ENCODE measurements at regions not wholly inside any gene's neighbourhood (a gene's known extent, or its start where the extent isn't known, plus 50 kb on each side); places are given as distances from the start of the nearest gene placed in this dataset.
A peak's percentile ranks its signal among the peaks of the same experiment; 100 is the strongest.

GRCh38 chr13:78152415-78152814 is 233.8 kb upstream of the EDNRB start:
- no peaks in the 10 kb centered on the region for H4K20me1 ChIP-seq (ENCODE audit: control insufficient read depth, extremely low read depth, insufficient read depth, low read length)
- no peaks in the 10 kb centered on the region for H3K27me3 ChIP-seq (ENCODE audit: control insufficient read depth, insufficient read depth, low read length)
- no peaks in the 10 kb centered on the region for H3K4me1 ChIP-seq (ENCODE audit: control insufficient read depth, extremely low read depth, insufficient read depth, low read length)
- H3K36me3 ChIP-seq (ENCODE audit: control insufficient read depth, insufficient read depth, low read length), result no peaks in the 10 kb centered on the region
- H3K4me3 ChIP-seq (replicated peaks in 1 of 4; ENCODE audit: control extremely low read depth in 1 of 4, insufficient read depth in 1 of 4, low read depth in 3 of 4, low read length in 4 of 4), result no peak overlapping the region
- no peak overlapping the region for H3K27ac ChIP-seq (ENCODE audit: insufficient read depth, low read length)
- no peak overlapping the region for H2AFZ ChIP-seq (ENCODE audit: low read length)
- no peak for DNase-seq (ENCODE audit: low read depth in 2 of 2)
- no peak for TF ChIP-seq EZH2 (IDR thresholded peaks at IDR 0.05; ENCODE audit: low read length, missing control alignments)
- no peak for TF ChIP-seq CTCF (conservative IDR thresholded peaks at IDR 0.05 in 1 of 2, IDR thresholded peaks at IDR 0.05 in 1 of 2; ENCODE audit: low read depth in 1 of 2, low read length in 2 of 2)
- H3K79me2 ChIP-seq (ENCODE audit: control insufficient read depth, insufficient read depth, low read length), result no peaks in the 10 kb centered on the region
- no peaks in the 10 kb centered on the region for H3K9me3 ChIP-seq (ENCODE audit: control insufficient read depth, insufficient read depth, low read depth, low read length)
- H3K4me2 ChIP-seq (ENCODE audit: extremely low read depth, insufficient read depth, low read length), result no peak overlapping the region
- no peak overlapping the region for H3K9ac ChIP-seq (ENCODE audit: insufficient read depth, low read length)

GRCh38 chr13:78147905-78148304 is 229.3 kb upstream of the EDNRB start:
- Histone ChIP-seq H4K20me1 (ENCODE audit: control insufficient read depth, extremely low read depth, insufficient read depth, low read length) (no peaks in the 10 kb centered on the region), H3K4me2 (ENCODE audit: extremely low read depth, insufficient read depth, low read length) (no peak overlapping the region)

GRCh38 chr13:78145276-78145675 is 226.6 kb upstream of the EDNRB start:
- Histone ChIP-seq H3K4me2 (ENCODE audit: extremely low read depth, insufficient read depth, low read length) (no peak overlapping the region), H3K27me3 (ENCODE audit: control insufficient read depth, insufficient read depth, low read length) (no peaks in the 10 kb centered on the region), H3K4me3 (replicated peaks in 1 of 4; ENCODE audit: control extremely low read depth in 1 of 4, insufficient read depth in 1 of 4, low read depth in 3 of 4, low read length in 4 of 4) (no peak overlapping the region), H3K9me3 (ENCODE audit: control insufficient read depth, insufficient read depth, low read depth, low read length) (no peaks in the 10 kb centered on the region), H3K9ac (ENCODE audit: insufficient read depth, low read length) (no peak overlapping the region), H3K79me2 (ENCODE audit: control insufficient read depth, insufficient read depth, low read length) (no peaks in the 10 kb centered on the region), H4K20me1 (ENCODE audit: control insufficient read depth, extremely low read depth, insufficient read depth, low read length) (no peaks in the 10 kb centered on the region), H2AFZ (ENCODE audit: low read length) (no peak overlapping the region), H3K27ac (ENCODE audit: insufficient read depth, low read length) (no peak overlapping the region), H3K4me1 (ENCODE audit: control insufficient read depth, extremely low read depth, insufficient read depth, low read length) (no peaks in the 10 kb centered on the region), H3K36me3 (ENCODE audit: control insufficient read depth, insufficient read depth, low read length) (no peaks in the 10 kb centered on the region)
- no peak for DNase-seq (ENCODE audit: low read depth in 2 of 2)
- TF ChIP-seq CTCF (conservative IDR thresholded peaks at IDR 0.05 in 1 of 2, IDR thresholded peaks at IDR 0.05 in 1 of 2; ENCODE audit: low read depth in 1 of 2, low read length in 2 of 2) (no peak), EZH2 (IDR thresholded peaks at IDR 0.05; ENCODE audit: low read length, missing control alignments) (no peak)

More at GRCh38 chr13:78147905-78148304, 229.3 kb upstream of the EDNRB start:
- no peak overlapping the region for H2AFZ ChIP-seq (ENCODE audit: low read length)
- no peaks in the 10 kb centered on the region for H3K9me3 ChIP-seq (ENCODE audit: control insufficient read depth, insufficient read depth, low read depth, low read length)
- H3K36me3 ChIP-seq (ENCODE audit: control insufficient read depth, insufficient read depth, low read length), result no peaks in the 10 kb centered on the region
- no peaks in the 10 kb centered on the region for H3K27me3 ChIP-seq (ENCODE audit: control insufficient read depth, insufficient read depth, low read length)
- DNase-seq (ENCODE audit: low read depth in 2 of 2), result peak; percentile 59 to 92
- no peak overlapping the region for H3K4me3 ChIP-seq (replicated peaks in 1 of 4; ENCODE audit: control extremely low read depth in 1 of 4, insufficient read depth in 1 of 4, low read depth in 3 of 4, low read length in 4 of 4)
- no peaks in the 10 kb centered on the region for H3K4me1 ChIP-seq (ENCODE audit: control insufficient read depth, extremely low read depth, insufficient read depth, low read length)
- no peak overlapping the region for H3K9ac ChIP-seq (ENCODE audit: insufficient read depth, low read length)
- no peak for TF ChIP-seq EZH2 (IDR thresholded peaks at IDR 0.05; ENCODE audit: low read length, missing control alignments)
- no peak for TF ChIP-seq CTCF (conservative IDR thresholded peaks at IDR 0.05 in 1 of 2, IDR thresholded peaks at IDR 0.05 in 1 of 2; ENCODE audit: low read depth in 1 of 2, low read length in 2 of 2)
- H3K79me2 ChIP-seq (ENCODE audit: control insufficient read depth, insufficient read depth, low read length), result no peaks in the 10 kb centered on the region
- no peak overlapping the region for H3K27ac ChIP-seq (ENCODE audit: insufficient read depth, low read length)

Data from fibroblast of lung (primary cell).